ENCODE measurements at regions not wholly inside any gene's neighbourhood (a gene's known extent, or its start where the extent isn't known, plus 50 kb on each side); places are given as distances from the start of the nearest gene placed in this dataset.

DNA sequence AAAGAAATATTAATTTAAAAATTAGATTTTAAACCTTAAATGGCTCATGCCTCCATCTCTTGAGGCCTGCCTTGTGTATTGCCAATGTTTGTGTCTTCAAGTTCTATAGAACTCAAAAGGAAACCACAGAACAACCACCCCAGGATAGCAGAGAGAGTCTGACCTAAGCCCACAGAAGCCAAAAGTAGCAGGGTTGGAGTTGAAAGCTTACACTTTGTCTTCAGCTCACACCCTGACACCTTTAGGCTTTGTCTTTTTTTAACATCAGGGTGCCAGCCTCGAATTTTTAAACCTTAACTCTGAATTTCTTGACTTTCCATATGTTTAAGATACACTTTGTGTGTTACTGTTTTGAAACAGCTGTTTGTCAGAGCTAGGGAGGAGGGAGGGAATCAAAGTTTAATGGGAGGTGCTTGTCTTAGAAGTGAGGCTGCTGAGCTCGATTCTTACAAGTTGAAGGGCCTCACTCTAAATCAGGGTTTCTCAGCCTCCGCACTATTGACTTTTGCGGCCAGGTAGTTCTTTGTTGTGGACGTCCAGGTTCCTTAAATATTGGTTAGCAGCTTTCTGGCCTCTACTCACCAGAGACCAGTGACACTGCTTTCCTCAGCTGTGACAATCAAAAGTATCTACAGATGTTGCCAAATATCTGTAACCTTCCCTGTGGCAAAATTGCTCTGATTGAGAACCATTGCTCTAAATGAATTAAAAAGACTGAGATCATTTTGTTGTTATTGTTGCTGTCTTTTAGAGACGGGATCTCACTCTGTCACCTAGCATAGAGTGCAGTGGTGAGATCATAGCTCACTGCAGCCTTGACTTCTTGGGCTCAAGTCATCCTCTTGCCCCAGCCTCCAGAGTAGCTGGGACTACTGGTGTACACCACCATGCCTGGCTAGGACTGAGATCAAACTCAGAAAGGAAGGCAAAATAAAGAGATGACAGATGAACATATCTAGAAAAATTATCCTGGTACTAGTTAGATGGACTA is 139.2 kb upstream of the EOMES start:
- no peak for DNase-seq

DNA sequence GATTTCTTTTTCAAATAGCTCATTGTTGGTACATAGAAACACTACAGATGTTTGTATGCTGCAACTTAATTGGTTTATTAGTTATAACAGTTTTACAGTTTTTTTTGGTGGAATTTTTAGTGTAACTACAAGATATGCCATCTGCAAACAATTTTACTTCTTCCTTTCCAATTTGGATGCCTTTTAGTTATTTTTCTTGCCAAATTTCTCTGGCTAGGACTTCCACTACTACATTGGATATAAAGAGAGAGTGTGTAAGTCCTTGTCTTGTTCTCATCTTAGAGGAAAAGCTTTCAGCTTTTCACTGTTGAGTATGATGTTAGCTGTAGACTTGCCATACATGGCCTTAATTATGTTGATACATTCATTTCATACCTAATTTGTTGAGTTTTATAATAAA is 143.6 kb upstream of the EOMES start:
- DNase-seq = no peak

DNA sequence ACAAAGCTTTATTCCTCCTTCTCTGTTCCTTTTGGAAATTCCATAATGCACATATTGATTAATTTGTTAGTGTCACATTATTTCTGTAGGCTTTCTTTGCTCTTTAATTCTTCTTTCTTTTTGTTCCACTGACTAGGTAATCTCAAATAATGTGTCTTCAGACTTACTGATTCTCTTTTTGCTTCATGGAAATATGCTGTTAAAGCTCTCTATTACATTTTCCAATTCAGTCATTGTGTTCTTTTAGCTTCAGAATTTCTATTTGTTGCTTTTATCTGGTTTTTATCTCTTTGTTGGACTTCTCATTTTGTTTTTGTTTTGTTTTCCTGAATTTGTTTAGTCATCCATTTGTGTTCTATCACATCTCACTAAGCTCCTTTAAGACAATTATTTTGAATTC is 147.0 kb upstream of the EOMES start:
- DNase-seq = no peak

- no peak for DNase-seq
Measured at GRCh38 chr3:27877061-27878013, 155.2 kb upstream of the EOMES start.

DNA sequence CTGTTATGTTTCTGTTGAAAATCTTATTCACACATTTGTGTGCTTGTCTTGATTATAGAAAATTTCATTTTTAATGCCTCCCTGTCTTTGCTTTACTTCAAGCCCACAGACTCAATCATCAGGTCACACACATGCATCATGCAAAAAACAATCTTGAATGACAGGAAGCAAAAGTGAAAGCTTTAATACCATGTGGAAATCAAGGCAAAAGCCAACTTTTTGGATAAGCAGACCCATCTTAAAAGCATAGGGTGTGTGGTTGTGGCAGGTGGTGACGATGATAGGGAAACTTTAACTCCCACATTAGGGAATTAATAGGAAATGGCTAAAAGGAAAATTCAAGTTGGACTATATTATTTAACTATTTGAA is 155.9 kb upstream of the EOMES start:
- DNase-seq = no peak

- no peak for DNase-seq
Measured at GRCh38 chr3:27880969-27881892, 159.1 kb upstream of the EOMES start.

- DNase-seq = no peak
Measured at GRCh38 chr3:27883266-27883665, 161.1 kb upstream of the EOMES start.

DNA sequence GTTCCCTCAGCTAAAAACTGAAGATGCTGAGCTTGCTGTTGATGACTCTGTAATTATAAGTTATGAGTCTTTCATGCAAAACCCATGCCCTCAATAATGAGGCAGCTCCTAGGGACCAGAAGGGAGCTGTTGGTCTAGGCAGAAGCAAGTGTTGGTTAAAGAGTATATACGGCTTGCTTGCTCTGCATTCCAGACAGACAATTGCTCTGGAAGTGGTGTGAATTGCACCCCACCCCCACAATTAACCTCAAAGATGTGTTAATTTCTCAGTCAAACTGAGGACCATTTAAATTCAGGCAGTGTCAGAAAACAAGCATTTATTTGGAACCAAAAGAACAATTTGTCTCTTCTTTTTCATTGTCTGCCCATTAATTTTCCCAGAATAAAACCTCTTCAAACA is 163.5 kb upstream of the EOMES start:
- DNase-seq = no peak

- no peak for DNase-seq
Measured at GRCh38 chr3:27888562-27888961, 166.4 kb upstream of the EOMES start.

- no peak for DNase-seq
Measured at GRCh38 chr3:27889745-27890144, 167.6 kb upstream of the EOMES start.

DNA sequence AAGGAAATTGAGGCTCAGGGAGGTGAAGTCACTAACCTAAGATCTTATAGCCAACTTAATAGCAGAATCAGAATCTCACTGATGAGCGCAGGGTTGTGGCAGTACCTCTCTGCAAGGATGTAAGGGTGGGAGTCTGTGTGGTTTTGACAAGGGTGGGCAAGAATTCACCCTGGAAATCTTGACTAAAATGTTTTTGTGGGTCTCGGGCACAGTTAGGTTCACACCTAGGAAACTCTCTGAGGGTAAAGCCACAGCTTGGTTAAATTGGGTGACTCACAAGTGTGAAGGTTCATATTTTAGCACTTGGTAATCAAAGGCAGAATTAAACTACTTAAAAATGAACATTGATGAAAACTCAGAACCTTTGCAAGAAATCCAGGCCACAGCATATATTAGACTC is 178.2 kb upstream of the EOMES start:
- DNase-seq = no peak

DNA sequence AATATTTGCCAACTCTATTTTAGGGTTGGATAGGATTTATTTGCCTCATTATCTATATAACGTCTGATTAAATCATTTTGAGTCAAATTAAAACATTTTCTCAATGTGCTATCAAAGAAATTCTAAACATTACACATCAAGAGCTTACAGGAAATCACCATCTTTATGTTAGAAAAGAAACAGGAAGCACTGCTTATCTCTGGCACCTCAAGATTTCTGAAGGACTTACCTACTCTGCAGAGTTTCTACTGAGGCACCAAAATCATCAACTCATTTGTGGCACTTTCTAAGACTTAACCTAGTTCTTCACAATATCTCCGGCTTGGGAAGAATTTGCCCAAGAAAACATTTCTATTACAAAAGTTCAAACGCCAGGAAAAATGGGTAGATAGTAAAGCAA is 181.3 kb upstream of the EOMES start:
- DNase-seq = no peak

DNA sequence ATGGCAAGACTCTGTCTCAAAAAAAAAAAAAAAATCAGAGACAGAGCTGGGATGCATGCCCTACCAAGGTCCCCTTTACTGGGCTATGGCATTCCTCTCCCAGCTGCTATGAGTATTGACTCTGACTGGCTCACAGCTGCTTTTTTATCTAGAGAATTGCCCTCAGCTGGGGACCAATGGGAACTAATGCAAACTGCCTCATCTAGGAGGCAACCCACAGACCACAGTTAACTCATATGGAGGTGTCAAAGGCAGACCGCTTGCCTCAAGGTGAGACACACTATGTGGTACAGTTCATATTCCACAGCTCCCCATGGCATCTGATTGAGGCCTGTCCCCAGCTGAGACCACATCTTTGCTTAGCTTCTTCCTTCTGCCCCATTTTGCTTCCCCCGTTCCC is 183.5 kb upstream of the EOMES start:
- DNase-seq = no peak

DNA sequence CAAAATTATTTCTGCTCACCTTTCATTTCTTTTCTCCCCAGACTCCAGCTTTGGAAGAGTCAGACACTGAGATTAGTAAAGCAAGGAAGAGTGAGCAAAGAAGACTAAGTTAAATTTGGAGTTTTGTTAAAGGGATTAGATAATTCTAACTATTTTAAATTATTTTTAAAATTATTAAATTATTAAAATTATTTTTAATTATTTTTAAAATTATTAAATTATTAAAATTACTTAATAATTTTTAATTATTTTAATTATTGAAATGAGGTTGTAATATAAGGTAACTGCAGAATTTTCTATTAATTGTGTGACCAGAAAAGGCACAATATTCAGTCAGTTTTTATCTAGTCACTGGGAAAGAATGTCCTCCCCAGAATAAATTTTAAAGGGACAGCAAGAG is 185.0 kb upstream of the EOMES start:
- DNase-seq = no peak

GRCh38 chr3:27907929-27908328 is 185.8 kb upstream of the EOMES start:
- DNase-seq = no peak

DNA sequence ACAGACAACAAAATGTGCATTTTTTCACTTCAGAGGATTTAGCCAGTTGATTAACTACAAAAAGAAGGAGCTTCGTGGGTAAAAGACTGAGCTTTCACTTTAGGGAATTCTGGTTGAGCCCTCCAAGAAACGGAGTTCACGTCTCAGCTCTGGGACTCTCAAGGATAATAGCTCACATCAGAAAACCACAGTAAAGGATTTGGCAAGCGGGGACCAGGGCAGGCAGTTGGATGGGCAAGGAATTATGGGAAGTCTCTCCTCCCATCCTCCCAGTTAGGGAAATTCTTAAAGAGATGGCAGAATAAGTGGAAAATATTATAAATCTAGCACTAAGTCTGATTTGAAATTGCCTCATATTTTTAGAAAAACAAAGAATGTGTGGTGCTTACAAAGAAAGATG is 188.3 kb upstream of the EOMES start:
- no peak for DNase-seq

- no peak for DNase-seq
Measured at GRCh38 chr3:27914199-27914598, 192.1 kb upstream of the EOMES start.

- DNase-seq = no peak
Measured at GRCh38 chr3:27923349-27924068, 201.4 kb upstream of the EOMES start.

DNA sequence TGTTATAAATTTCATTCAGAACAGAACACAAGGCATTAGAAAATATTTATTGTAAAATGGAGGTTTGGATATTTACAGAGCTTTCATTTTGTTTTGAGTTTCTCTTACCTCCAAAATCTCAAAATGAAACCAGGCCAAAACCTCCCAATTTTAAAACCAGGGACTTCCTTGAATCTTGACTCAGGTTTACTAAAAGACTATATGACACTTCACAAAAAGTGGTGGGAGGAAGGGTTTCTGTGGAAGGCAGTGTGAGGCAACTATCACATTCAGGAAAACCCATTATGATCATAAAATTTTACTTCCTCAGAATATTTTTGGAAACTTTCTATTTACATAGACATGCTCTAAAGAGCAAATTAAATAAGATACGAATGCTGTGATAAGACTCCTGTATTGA is 205.8 kb upstream of the EOMES start:
- DNase-seq = no peak

- no peak for DNase-seq
Measured at GRCh38 chr3:27930052-27930602, 208.0 kb upstream of the EOMES start.

All from hypothalamus (tissue), 51 donors.